Tibial nerve (tissue), 4 donors: ENCODE measurements at regions not wholly inside any gene's neighbourhood (a gene's known extent, or its start where the extent isn't known, plus 50 kb on each side); places are given as distances from the start of the nearest gene placed in this dataset.

Experiments
- CTCF ChIP-seq, 5 experiments: fragments of 200-600 bp in 3 of 5; fragments of 450-650 bp in 2 of 5; sonication (generic) in 3 of 5; IDR thresholded peaks; one replicate each; pipeline ENCODE4 v1.5.1; 2016 to 2019; ENCODE audit warnings: antibody characterized with exemption in 5 of 5, mild to moderate bottlenecking in 3 of 5, moderate library complexity in 2 of 5
- EP300 ChIP-seq, 2 donors: sonication (generic); formaldehyde crosslinking; IDR thresholded peaks; one replicate each; pipeline ENCODE4 v1.6.1; 2017; ENCODE audit warnings: antibody characterized with exemption in 2 of 2, mild to moderate bottlenecking in 1 of 2

- TF ChIP-seq EP300 (IDR thresholded peaks at IDR 0.05): no peak
- no peak for TF ChIP-seq CTCF (IDR thresholded peaks at IDR 0.05)
Observed at GRCh38 chr12:46692606-46693005, 133.2 kb downstream of the SLC38A4 start.
